Stimulated activated CD8-positive, alpha-beta memory T cell treated with anti-CD3 and anti-CD28 coated beads, Interleukin-2, amount 100 ng/mL, for 48 hours (primary cell): ENCODE measurements at regions not wholly inside any gene's neighbourhood (a gene's known extent, or its start where the extent isn't known, plus 50 kb on each side); places are given as distances from the start of the nearest gene placed in this dataset.

Experiments used
- DNase-seq, 2 donors: peaks; one replicate each; pipeline ENCODE4 v3.0.0-alpha.2; 2020; ENCODE audit warnings: low read depth in 2 of 2

DNA sequence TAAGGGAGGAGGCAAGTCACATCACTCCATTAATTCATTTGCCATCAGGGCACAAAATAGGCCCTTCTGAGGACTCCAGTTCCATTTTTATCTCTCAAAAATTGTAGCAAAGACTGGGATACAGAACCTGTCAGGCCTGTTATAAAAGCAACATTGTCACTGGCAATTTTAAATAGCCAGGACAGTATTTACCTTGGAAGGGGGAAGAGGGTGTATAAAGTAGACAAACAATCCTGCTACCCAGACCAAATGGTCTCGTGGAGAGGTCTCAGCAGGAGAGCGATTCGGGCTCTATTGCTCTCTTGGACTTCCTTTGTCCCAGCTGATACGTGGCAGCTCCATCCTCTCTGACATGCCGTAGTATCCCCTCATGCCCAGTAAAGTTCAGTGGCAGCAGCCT is 740.3 kb upstream of the HS6ST1 start:
- DNase-seq = no peak

DNA sequence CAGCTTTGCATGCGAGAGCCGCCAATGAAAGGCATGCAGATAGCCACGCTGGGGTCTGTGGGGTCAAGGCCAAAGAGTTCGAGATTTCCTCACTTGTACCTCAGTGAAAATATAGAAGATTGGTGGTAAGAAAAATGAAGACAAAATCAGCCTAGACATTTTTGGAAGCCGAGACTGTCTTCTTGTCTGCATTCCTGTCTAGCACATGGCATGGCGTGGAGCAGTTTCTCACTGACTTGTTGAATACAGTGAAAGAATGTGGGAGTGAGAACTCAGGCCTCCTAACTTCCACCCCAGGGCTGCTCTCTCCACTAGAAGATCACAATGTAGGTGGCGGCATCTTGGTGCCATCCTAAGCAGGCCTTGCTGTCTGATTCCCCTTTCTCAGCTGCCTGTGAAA is 740.8 kb upstream of the HS6ST1 start:
- DNase-seq = no peak

DNA sequence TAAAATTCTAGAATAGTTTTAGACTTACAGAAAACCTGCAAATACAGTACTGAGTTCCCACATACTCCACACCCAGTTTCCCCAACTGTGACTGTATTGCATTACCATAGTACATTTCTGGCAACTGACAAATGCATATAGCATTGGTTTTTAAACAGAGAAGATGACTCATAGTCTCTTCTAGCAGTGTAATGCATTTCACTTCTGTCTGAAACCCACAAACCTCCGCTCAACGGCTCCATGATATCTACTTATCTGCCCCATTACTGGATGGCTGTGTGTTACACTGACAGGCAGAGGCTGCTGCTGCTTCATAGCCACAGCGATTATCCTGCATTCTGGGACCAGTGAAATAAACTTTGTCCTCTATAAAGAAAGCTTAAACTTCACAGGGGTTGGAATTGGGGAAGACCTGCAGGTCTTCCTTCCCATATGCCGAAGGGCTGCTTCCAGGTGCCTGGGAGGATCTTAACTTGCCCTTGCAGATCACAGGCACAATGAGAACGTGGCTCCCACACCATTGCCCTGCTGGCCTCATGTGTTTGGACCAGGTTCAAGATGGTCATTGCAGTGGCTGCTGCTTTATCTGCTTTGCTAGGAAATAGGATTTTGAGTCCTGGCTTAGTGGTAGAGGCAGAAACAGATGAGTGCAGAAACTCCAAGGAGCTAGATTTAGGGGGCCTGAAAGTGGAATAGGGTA is 742.6 kb upstream of the HS6ST1 start:
- no peak for DNase-seq

DNA sequence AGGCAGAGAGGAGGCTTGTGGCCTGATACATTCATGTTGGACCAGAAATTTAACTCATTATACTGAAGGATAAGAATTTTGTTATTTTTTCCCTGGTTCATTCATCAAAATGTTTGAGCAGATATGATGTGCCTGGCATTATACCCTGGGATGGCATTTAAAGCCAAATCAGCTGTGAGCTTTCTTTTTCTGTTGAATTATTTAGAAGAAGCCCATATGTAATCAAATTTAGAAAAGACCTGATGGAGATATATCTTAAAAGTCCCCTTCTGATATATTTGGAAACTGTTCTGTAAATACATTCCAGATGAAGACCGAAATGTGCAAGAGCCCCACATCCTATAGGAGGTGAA is 743.1 kb upstream of the HS6ST1 start:
- DNase-seq = no peak

DNA sequence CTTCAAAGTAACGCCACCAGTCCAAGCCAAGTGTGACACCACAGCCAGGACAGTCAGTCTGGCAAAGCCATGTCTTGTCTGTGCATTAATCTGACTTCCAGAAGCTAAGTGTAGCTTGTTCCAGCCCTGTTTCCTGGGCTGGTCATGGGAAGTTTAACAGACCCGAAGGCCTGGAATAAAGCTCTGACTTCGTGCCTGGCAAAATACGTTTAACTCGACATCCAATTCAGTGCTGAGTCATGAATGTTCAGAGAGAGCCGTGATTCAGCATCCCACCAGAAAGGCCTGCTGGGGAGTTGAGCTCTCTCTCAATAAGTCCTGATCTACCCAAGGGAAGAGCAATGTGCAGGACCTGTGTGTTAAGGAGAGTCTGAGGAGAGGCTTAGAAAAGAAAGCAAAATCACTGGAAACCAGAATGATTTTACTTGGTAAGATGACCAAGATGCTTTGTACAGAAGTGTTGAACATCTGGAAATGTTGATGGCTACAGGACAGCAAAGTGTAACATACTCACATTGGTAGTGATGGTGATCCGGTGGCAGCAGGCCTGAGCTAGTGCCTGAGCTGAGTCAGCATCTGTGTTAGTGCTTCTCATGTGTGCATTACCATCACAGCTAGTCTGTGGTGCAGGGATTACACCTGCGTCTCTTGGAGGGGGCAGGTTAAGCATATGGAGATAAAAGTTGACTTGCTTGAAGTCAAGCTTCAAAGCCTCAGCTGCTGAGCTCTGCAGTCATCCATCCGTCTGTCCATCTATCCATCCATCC is 743.7 kb upstream of the HS6ST1 start:
- DNase-seq = no peak

DNA sequence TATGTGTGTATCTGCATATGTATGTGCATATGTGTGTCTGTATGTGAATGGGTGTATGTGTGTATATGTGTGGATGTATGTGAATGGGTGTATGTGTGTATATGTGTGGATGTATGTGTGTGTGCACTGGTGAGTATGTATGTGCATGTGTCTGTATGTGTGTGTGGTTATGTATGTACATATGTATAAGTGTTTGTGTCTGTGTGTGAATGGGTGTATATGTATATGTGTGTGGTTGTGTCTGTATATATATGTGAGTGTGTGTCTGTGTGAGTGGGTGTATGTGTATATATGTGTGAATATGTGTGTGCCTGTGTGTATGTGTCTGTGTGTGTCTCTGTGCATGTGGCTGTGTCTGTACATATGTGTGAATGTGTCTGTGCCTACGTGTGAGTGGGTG is 748.4 kb upstream of the HS6ST1 start:
- no peak for DNase-seq

DNA sequence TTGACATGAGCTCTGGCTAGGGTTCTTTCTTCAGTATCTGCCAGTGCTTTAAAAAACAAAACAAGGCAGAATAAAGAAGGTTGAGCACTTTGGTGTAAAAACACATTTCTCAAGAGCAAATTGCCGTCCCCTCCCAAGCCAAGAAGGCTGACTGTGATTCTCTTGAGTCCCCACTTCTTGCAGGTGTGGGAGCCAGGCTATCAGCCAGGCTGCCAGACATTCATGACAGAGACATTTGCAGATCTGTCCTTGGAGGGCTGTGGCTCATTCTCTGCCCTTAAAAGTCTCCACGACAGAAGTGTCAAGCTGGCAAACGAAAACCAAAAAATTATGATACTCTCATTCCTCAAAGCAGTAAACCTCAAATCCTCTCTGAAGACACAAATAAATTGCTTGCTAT is 749.3 kb upstream of the HS6ST1 start:
- no peak for DNase-seq

DNA sequence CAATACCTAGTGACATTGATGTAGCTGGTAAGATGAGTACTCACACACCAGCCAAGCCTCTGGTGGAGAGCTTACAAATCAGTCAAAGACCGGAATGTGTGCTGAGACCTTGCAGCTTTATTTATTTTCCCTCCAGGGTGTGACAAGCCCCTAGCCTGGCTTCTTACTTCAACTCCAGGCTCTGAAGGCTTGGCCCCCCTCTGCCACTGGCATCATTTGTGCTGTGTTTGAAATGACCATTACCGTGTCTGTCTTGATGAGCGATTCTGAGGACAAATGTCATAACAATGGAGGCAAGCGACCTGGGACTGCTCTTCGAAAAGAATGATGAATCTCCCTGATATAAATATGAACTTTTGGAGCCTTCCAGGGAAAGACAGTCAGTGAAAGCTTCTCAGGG is 749.9 kb upstream of the HS6ST1 start:
- no peak for DNase-seq

DNA sequence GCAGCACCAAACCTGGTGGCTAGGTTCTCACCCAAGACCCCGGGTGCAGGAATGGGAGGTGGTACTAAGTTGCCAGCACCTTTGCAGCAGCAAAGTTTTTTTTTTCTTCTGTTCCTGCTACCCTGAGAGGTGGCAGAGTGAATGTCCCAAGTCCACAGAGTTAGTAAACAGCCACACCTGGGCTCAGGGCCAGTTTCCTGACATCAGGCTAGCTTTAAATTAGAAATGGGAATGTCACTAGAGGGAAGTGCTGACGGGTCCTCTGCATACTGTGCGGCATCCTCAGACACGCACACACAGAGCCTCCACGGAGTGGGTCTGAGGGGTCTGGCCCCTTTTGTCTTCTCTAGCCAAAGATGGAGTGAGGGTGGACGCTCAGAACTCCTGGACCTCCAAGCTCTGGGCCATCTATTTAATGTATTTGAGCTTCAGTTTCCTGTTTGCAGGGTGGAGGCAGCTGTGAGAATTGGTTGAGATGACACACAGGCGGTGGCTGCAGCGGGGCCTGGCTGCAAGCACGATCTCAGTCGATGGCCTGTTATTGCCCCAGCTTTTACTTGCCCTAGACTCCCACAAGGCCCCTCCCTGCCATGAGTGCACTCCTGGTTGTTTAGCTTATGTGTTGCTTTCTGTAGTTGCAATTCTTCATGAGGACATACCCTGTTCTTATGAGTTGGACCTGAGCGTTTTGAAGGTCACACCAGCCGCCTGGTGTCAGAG is 751.4 kb upstream of the HS6ST1 start:
- no peak for DNase-seq

DNA sequence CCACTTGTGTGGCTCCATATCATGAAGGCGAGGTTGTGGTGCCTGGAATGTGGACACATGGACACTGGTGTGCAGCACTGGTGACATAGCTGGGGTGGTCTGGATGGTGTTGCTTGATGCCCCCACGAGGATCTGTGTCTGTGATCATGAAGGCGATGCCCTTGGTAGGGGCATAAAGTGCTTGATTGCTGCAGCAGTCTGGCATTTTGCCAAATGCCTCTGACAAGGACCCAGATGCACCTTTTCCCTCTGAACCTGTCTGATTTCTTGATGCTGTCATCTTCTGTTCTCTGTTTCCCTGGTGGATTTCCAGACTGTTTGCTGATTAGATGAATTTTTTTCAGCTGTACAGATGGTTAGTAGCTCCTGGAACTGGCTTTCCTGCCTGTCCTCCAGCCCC is 752.0 kb upstream of the HS6ST1 start:
- DNase-seq = no peak

DNA sequence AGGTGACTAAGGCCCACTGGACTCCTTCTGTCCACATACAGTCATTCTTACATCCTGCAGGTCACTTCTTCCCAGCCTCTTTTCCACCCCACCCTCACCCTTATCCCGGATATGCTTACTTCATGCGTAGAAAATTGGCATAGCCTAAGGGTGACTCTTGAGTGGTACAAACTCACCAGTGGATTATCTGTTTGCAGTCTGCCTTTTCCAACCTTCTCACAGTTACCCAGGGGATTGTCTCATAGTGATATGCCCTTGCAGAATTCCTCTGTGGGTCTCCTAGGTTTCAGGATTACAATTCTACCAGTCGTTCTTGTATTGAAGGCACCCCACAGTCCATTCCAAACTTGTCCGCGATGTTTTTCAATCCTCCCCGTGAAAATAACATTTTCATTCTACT is 752.9 kb upstream of the HS6ST1 start:
- no peak for DNase-seq

DNA sequence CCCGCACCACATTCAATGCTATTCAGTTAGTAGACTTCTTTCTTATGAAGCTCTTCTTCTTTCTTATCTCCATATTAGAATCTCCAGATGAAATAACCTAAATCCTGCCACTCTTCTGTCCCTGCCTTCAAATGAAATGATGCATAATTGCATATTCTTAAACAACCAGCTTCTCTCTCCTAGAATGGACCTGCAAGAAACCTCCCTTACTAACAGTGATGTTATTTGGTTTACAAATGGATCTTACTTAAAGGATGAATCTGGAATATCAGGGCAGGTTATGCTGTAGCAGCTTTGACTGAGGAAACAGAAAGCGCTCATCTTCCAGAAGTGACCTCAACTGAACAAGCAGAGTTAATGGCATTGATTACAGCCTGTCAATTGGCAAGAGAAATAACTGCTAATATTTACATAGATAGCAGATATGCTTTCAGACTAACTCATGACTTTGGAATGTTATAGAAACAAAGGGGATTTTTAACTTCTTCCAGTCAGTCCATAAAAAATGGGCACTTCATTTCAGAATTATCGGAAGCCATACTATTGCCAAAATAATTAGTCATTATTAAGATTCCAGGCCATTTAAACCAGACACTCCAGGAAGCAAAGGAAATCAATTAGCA is 755.7 kb upstream of the HS6ST1 start:
- no peak for DNase-seq

DNA sequence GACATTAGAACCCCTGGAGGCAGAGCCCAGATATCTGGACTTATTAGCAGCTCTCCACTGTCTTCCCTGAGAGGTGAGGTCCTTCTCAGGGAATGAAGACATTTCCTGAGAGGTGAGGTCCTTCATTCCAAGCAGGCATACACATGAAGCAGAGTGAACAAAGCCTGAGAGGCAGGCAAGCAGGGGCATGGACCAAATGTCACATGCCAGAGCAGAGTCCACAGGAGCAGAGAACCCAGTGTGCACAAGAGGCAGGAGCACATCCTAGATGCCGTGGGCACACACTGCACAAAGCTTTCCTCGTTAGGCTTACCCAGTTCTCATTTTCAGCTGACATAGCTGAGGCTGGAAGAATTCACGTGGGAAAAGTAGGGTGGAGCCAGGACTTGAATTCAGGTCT is 759.9 kb upstream of the HS6ST1 start:
- no peak for DNase-seq

DNA sequence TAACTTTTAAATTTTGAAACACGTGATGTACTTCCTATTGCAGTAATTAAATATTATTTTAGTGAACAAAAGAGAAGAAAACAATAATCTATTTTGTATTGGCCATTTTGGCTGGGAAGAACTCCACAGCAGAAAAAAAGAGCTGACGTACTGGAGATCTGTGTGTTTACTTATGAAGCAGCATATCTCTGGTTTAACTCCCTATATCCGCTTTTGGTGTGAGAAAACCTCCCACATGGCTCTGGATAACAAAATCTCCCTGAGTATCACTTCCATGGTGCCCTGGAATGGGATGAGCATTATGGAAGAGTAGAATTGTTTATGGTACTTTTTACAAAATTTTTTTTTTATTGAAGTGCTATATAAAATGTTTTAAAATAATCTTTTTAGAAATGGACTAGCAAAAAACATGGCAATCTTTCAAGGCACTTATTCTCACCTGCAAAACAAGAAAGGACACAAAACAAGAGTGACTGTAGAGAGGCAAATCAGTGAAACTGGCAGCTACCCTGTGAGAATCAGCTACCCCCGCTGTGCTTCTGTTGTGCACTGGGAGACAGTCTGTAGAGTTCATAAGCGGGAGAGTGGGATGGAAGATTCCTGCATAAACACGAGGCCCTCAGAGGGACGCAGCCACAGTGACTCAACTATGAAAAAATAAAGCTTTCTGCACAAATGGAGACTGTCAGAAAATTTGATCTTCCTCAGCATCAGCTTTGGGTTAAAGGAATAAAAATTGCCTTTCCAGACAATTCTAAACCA is 762.2 kb upstream of the HS6ST1 start:
- DNase-seq = no peak

DNA sequence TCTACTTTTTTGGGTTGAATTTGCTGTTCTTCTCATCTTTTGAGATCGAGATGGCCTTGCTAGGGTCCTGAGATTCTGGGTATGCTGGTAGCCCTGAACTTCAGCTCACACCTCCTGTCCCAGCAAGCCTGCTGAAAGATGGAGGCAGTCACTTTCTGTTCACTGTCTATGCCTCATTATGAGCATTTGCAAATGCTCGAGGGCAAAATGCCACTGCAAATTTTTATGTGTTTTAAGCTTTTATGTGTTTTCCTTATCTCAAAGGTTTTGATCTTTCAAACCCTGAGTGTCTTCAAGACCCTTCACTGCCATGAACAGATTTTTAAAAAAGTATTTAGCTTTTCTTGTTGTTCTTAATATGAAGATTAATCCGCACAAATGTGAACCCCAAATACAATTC is 766.7 kb upstream of the HS6ST1 start:
- DNase-seq = no peak

DNA sequence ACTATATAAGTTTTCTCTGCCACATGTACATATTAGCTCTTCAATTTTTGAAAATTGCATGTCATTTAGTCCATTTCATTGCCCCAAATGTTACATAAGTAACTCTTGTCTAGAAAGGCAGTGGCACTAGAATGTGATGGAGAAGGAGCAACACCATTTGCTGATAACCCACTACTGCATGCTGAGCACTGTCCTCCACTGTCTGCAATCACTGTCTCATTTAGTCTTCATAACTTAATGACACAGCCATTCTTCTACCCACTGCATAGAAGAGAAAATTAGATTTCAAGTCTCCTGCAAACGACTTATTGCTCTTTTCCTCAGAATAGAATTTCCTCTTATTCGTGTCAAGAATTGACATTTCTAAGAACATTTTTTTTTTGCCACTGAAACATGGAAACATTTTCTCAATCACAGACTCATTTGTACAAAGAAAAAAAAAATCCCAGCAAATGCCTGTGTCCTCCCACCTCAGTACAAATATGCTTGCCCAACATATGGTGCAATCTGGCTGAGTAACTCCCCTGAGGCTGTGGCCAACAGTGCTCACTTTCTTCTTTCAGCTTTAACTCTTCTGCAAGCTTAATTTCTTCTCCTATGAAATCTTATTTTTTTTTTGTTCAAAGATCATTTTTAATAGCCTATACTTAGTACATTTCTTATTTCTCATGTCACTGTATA is 768.6 kb upstream of the HS6ST1 start:
- no peak for DNase-seq

DNA sequence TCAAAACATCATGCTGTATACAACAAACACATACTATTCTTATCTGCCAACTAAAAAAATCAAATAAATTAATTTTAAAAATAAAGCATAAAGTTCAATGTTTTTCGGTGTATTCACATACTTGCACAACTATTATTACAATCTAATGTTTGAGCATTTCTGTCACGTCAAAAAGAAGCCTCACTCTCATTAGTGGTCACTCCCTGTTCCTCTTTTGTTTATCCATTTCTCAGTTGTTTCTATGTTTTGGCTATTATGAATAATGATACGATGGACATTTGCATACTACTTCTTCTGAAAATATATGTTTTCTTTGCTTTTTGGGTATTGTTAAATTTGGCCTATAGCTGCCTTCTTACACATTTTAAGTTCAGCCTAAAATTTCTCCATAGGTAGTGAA is 773.0 kb upstream of the HS6ST1 start:
- no peak for DNase-seq

DNA sequence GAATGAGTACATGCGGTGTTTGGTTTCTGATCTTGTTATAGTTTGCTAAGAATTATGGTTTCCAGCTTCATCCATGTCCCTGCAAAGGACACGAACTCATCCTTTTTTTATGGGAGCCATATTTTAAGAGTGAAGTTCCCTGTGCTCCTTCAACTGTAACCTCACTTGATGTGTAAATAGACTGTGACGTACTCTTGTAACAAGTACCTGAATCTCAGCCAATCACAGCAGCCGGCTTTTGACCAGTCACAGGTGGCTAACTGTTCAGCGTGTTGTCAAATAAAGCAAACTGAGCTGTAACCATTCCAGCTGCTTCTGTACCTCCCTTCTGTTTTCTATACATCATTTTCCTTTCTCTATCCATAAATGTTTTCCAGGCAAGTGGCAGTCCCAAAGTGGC is 774.3 kb upstream of the HS6ST1 start:
- no peak for DNase-seq

DNA sequence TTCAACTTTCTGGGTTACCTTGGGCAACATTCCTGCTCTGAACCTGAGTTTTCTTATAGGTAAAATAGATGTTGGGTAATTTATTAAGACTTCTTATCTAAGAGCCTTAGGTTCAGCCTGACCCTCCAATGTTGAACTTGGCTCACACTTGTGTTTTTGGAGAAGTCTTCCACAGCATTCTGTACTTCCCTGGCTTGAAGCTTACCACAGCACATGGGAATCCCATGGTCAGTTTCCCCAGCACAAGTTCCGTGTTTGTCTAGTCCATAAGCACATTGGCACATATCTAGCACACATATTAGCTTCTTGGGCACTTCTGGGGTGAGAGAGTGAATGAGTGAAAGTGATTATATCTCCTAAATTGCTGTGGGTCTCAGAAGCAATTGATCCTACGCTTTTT is 782.5 kb upstream of the HS6ST1 start:
- no peak for DNase-seq

DNA sequence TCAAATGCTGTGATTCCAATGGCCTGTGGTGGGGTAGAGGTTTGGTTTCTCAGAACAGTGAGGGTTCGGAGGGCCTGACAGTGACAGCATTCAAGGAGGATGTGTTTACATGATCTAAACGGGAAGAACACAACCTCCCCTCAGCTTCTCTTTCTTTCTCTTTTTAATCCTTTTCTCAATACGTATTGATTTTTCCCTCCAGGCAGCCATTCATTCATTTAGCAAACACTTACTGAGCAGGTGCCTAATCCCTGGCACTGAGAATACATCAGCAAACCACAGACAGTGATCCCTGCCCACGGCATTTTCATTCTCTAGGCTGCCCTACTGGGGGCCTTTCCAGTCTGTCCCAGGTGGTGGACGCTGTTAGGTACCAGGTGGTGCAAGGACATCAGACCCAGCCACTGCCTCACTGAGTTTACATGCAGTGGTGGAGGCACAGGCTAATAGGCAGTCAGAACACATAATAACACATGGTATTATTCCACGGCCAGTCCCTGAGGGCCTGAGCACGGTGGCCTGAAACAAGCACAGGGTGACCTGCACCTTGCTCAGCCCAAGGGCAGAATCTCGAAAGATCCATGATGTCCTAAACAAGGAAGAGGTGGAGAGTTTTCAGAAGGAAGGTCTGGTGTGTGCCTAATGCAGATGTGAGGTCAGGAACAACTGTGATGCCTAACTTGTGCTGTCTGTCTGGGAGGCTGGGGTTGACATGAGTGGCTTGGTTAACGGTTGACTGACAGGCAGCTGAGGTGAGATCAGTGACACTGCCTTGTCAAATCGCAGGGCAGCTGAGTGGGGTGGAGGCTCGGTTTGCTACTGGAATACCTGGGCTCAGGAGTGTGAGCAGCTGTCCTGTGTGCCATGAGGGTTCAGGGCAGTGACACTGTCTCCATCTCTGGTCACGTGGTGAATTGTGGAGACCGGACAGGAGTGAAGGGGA is 785.5 kb upstream of the HS6ST1 start:
- no peak for DNase-seq
